SK-N-DZ (cell line): ENCODE measurements at regions not wholly inside any gene's neighbourhood (a gene's known extent, or its start where the extent isn't known, plus 50 kb on each side); places are given as distances from the start of the nearest gene placed in this dataset.

Experiments
- DNase-seq: peaks from one replicate; pipeline ENCODE4 v3.0.0-alpha.2; 2015; ENCODE audit warnings: low spot score

DNA sequence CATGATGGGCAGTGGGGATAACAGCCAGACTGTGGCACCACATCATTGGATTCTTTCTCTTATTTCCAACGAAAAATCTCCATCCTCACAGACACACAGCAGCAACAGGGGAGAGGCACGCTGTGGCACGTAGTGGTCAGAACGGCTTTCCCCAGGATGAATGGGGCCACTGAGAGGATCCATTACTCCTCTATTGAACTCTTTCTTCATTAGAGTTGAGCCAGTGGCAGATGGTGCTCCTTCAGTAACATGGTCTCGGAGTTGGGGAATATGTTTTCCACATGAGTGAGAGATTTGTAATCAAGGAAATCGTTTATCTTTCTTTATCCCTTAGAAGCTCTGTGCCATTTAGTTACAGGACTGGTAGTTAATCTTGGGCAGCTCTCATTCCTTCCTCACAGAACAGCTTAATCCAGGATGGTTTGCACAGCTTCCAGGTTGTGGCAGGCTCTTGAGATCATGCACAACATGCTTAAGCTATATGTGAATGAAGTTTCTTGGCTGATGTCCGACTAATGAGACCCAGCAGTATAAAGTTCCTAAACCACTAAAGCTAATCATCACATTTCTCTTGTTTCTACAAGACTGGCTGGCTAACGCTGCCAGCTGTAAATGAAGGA is 180.5 kb upstream of the SLC10A2 start:
- DNase-seq = no peak

- DNase-seq = no peak
Observed at GRCh38 chr13:103243495-103243894, 177.3 kb upstream of the SLC10A2 start.

GRCh38 chr13:103238441-103238840 is 172.2 kb upstream of the SLC10A2 start:
- no peak for DNase-seq

- DNase-seq = no peak
Observed at GRCh38 chr13:103236213-103236612, 170.0 kb upstream of the SLC10A2 start.

- no peak for DNase-seq
Observed at GRCh38 chr13:103229674-103230073, 163.5 kb upstream of the SLC10A2 start.

GRCh38 chr13:103224804-103225203 is 158.6 kb upstream of the SLC10A2 start:
- DNase-seq = no peak

GRCh38 chr13:103222683-103223082 is 156.5 kb upstream of the SLC10A2 start:
- DNase-seq = no peak

DNA sequence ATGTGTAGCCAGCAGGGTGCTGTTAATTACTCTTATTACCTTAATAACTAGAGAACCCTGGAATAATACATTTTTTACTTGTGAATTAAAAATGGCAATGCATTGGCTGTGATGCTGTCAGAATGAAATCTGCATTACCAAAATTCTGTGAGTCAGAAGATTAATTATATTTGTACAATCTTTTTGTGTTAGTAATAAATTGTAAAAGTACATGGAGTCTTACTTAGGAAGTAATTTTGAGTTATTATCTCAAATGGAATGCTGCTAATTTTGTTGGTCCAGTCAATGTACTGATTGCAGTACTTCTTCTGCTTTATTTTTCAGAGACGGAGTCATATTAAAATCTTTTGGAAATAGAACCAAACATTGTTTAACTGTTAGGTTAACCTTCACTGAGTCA is 152.0 kb upstream of the SLC10A2 start:
- DNase-seq = no peak

GRCh38 chr13:103213152-103213551 is 146.9 kb upstream of the SLC10A2 start:
- DNase-seq = no peak

DNA sequence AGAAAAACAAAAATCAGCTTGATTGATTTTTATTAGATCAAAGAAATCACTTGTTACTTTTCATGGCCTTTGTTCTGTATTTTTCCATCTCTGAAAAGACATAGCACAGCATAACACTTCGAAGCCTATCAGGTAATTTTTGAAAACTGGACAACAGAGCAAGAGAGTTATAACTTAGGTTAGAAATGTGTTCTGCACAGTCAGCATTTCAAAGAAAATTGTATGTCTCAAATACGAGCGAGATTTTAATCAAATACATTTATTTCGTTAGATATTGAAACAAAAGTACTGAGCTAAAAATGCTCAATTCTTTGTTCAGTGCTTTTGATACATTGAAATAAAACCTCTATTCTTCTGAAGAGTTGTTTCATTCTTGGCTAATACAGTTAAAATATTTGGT is 144.1 kb upstream of the SLC10A2 start:
- DNase-seq = no peak

- no peak for DNase-seq
Observed at GRCh38 chr13:103203735-103204330, 137.6 kb upstream of the SLC10A2 start.

GRCh38 chr13:103200118-103200885 is 134.1 kb upstream of the SLC10A2 start:
- peak; percentile 4 for DNase-seq

- no peak for DNase-seq
Observed at GRCh38 chr13:103199380-103200088, 133.3 kb upstream of the SLC10A2 start.

- no peak for DNase-seq
Observed at GRCh38 chr13:103196356-103196755, 130.1 kb upstream of the SLC10A2 start.

GRCh38 chr13:103195762-103196161 is 129.5 kb upstream of the SLC10A2 start:
- DNase-seq = no peak

DNA sequence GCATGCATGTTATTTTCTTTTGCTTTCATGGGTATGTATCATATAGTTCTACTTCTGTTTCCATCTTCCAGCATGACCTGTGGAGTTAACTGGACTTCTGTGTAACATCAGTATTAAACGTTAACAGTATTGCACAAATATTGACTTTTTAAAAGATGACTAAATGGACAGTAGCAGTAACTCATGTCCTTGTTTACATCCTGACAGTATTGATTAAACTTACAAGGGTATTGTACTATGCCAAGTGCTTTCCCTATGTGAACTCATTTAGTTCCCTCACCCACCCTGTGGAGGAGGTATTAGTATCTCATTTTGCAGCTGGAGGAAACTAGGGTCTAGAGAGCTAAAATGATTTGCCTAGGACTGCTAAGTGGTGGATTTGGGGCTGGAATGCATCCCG is 128.7 kb upstream of the SLC10A2 start:
- DNase-seq = no peak

- no peak for DNase-seq
Observed at GRCh38 chr13:103192511-103193135, 126.4 kb upstream of the SLC10A2 start.

DNA sequence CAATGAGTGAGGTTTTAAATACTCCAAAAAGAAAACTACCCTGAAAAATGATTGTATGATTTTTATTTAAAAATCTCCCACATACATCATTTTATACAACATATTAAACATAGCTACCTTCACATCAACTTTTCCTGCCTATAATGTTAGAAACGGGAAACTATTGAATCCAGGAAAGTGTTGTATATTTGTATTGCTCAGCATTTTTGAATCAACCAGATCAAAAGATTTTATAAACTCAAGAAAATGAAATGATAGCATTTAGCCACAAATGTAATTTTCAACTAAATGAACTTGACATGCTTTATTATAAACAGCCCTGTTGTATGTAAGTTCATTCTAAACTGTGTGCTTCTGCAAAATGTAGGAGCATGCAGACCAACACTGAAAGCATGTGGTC is 124.6 kb upstream of the SLC10A2 start:
- DNase-seq = no peak

- peak; percentile 44 for DNase-seq
Observed at GRCh38 chr13:103188713-103189326, 122.6 kb upstream of the SLC10A2 start.

DNA sequence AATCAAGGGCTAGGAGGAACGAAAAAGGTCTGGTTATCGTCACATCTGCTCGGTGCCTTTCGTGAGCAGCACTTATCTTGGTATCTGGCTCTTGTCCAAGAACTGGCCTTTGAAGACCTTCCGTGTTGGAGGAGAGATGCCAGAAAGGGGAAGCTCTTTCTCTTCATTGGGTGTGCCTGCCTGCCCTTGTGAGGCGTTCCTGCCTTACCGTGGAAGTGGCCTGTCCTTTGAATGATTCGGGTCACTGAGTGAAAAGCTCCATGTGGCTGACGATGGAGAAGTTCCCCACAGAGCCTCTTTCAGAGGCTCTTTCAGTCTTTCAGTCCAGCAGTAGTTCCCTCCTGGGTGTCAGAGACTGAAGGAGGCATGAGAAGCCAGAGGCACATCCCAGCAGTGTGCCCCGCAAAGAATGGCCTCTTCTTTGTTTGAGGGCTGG is 121.5 kb upstream of the SLC10A2 start:
- peak; percentile 90 for DNase-seq

GRCh38 chr13:103184413-103184812 is 118.2 kb upstream of the SLC10A2 start:
- no peak for DNase-seq
